ENCODE measurements at regions not wholly inside any gene's neighbourhood (a gene's known extent, or its start where the extent isn't known, plus 50 kb on each side); places are given as distances from the start of the nearest gene placed in this dataset.

DNA sequence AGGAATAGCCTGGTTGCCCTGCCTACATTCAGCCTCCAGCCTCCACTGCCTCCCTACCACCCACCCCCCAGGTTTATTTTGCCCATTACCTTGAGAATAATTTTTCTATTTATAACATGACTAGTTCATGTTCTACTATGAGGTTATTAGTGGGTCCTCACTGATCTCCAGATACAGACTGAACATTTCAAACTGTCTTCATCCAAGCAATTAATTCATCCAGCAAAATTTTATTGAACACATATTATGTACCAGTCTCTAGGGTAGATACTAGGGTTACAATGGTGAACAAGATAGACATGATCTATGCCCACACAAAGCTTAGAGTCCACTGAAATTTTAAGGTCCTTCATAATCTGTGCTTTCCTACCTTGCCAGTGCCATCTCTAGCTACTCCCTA, 51.6 kb upstream of the FHIP2A start:
- TF ChIP-seq, protein P1, sequence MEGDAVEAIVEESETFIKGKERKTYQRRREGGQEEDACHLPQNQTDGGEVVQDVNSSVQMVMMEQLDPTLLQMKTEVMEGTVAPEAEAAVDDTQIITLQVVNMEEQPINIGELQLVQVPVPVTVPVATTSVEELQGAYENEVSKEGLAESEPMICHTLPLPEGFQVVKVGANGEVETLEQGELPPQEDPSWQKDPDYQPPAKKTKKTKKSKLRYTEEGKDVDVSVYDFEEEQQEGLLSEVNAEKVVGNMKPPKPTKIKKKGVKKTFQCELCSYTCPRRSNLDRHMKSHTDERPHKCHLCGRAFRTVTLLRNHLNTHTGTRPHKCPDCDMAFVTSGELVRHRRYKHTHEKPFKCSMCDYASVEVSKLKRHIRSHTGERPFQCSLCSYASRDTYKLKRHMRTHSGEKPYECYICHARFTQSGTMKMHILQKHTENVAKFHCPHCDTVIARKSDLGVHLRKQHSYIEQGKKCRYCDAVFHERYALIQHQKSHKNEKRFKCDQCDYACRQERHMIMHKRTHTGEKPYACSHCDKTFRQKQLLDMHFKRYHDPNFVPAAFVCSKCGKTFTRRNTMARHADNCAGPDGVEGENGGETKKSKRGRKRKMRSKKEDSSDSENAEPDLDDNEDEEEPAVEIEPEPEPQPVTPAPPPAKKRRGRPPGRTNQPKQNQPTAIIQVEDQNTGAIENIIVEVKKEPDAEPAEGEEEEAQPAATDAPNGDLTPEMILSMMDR (IDR thresholded peaks at IDR 0.05; ENCODE audit: insufficient read depth, low read length) = no peak
- no peak for DNase-seq (ENCODE audit: low read depth)
- no peak overlapping the region for H3K4me3 ChIP-seq (ENCODE audit: low read depth, low read length)

DNA sequence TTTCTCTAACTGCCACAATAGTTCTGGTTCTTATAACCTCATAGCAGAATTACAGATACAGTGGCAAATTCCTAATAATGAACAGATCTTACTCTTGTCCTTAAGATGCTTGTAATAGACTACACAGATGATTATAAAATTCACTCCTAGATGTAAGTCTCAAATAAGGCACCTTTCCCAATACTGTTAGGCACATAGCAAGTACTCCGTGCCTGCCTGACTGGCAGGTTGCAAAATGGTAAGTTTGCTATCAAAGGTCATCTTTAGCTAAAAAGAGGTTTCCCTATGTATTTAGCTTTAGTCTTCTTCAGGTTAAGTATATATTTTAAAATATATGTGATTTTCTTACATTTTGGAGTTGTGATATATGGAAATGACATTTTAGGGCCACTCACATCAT, 50.4 kb upstream of the FHIP2A start:
- no peak overlapping the region for H3K4me3 ChIP-seq (ENCODE audit: low read depth, low read length)
- no peak for DNase-seq (ENCODE audit: low read depth)
- TF ChIP-seq, protein P1 (IDR thresholded peaks at IDR 0.05; ENCODE audit: insufficient read depth, low read length) = no peak

- H3K4me3 ChIP-seq (ENCODE audit: low read depth, low read length) = no peak overlapping the region
- no peak for DNase-seq (ENCODE audit: low read depth)
- TF ChIP-seq, protein P1 (IDR thresholded peaks at IDR 0.05; ENCODE audit: insufficient read depth, low read length) = no peak
Measured at GRCh38 chr10:114771749-114772148, 49.8 kb upstream of the FHIP2A start.
